GOT3 (cell line): ENCODE measurements at regions not wholly inside any gene's neighbourhood (a gene's known extent, or its start where the extent isn't known, plus 50 kb on each side); places are given as distances from the start of the nearest gene placed in this dataset.
"Not testable (repeated sequence)": the region's sequence is repeated elsewhere in the genome, so short reads cannot be mapped to it uniquely, and the experiment has no call there.

Source experiments
- DNase-seq: peaks from one replicate; lab custom pipeline; 2025; ENCODE audit warnings: mixed read lengths; lab: John Stamatoyannopoulos, UW

GRCh38 chr2:82501217-82501616, 1957.9 kb downstream of the SUCLG1 start:
- no peak for DNase-seq

- DNase-seq = no peak
These were observed 1960.2 kb downstream of the SUCLG1 start for GRCh38 chr2:82498777-82499443.

DNA sequence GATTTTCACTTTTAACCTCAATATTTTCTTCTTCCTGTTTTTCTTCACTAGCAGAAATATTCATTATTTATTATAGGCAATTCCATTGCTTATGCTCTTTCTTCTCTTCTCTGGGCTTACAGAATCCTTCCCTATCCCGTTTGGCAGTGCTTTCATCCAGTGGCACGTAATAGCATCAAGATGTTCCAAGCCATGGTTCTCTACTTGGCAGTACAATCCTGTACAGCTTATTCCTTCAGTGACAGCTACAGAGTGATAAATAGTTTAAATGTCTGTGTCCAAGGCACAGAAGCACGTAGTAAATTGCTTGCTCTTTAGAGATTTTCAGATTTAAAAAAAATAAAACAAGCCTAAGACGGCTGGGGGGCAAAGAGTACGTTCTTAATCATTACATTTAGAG, 1964.3 kb downstream of the SUCLG1 start:
- DNase-seq = no peak

- no peak for DNase-seq
These were observed 1967.5 kb downstream of the SUCLG1 start for GRCh38 chr2:82491591-82491990.

DNA sequence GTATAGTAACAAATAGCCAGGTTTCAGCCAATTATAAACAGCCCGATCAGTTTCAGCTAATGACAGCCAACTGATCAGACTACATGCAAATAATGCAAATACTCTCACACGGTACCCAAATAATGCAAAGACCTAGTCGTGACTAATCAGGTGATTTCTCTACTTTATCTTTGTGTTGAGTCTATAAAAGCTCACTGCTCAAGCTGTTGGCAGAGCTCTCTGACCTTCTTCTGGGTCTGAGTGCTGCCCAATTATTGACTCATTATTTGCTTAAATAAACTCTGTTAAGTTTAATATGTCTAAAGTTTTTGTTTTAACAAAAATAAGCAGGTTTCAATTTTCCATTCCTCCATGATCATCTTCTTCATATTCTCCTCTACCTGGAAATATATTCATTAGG, 1971.7 kb downstream of the SUCLG1 start:
- no peak for DNase-seq

DNA sequence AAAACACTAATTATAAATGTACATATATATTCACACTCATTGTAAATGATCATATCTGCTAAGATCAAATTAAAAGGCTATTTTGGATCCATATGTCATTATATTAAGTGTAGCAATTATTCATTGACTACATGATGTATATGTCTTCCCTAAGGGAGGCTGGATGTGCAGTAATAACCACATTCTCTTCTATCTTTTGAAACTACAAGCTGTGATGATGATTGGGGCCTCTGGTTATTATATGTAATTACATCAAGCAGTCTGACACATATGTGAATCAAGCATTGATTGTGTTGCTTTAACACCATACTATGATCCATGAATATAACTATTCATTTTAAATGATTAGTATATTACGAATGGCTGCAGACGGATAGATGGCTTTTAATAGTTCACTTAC, 1973.4 kb downstream of the SUCLG1 start:
- no peak for DNase-seq

DNA sequence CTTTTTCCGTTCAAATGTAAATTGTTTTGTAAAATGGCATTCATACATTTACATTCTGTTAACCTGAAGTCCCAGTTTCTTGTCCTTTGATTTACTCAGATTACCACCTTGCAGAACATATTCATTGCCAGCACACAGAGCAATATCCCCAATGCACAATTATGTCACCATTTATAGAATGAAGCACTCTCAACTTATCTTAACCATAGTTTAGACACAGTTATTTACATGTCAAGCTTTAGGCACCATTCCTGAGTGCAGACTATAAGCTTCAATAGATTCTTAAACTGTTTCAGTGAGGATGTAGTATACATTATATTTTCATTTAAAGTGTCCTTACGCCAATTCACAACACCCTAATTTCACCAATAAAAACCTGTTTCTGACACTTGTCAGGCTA, 1977.9 kb downstream of the SUCLG1 start:
- no peak for DNase-seq

- no peak for DNase-seq
These were observed 1980.4 kb downstream of the SUCLG1 start for GRCh38 chr2:82478641-82479040.

- no peak for DNase-seq
These were observed 1983.0 kb downstream of the SUCLG1 start for GRCh38 chr2:82476094-82476493.

DNA sequence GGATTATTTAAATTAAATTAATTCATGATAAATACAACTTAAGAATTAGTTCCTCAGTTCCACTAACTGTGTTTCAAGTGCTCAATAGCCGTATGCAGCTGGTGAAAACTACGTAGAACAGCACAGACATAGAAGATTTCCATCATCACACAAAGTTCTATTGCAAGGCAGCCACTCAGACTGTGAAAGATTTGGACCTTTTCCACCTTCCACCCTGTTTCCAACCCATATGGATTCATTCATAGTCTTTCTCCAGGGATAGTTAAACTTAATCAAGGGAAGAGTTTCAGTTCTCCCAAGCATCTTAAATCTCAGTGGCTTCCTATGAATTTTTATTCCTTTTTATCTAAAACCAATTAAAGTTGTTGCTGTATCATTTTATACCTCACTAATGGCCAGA, 2030.8 kb downstream of the SUCLG1 start:
- DNase-seq = no peak

DNA sequence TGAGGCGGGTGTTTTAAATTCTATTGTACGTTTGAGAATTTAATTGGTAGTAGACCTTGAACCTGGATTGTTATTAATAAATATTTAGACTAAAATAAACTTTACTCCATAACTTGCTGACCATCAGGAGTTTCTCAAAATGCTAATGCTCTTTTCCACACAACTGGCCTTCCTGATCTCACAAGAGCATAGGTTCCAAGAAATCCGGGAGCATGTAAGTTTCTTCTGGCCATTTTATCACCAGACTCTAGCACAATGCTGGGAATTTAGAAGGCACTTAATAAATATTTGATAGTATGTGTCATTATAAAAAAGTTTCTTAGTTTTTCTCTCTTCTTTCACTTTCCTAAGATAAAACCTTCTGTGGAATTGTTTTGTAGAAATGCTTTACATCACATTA, 2047.1 kb downstream of the SUCLG1 start:
- DNase-seq = no peak

GRCh38 chr2:82411071-82411470, 2048.0 kb downstream of the SUCLG1 start:
- no peak for DNase-seq

DNA sequence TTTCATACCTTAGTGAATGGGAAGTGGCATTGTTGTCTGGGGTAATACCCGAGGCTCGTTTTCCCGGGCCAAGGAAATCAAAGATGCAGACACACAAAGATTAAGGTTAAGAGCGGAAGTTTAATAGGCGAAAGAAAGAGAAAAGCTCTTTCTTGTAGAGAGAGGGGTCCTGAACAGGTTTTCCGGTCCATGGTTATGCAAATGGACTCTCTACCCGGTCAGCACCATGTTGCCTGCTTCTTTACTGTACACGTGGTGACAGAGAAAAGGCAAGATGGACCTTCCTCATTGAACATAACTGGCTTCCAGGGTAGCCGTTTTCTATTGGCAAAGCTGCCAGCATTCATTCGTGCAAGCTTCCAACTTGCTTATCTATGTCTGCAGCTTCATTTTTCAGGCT, 2063.5 kb downstream of the SUCLG1 start:
- DNase-seq = no peak

DNA sequence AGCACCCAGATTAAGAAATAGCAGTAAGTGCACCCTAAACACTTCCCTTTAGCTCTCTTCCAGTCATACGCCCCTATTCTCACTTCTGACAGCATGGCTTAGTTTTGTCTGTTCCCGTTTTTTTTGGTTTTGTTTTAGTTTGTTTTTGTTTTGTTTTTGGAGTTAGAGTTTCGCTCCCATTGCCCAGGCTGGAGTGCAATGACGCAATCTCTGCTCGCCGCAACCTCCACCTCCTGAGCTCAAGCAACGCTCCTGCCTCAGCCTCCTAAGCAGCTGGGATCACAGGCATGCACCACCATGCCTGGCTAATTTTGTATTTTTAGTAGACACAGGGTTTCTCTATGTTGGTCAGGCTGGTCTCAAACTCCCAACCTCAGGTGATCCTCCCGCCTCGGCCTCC, 2067.7 kb downstream of the SUCLG1 start:
- DNase-seq = no peak

- no peak for DNase-seq
These were observed 2051.1 kb upstream of the LRRTM1 start for GRCh38 chr2:82355622-82356021.

DNA sequence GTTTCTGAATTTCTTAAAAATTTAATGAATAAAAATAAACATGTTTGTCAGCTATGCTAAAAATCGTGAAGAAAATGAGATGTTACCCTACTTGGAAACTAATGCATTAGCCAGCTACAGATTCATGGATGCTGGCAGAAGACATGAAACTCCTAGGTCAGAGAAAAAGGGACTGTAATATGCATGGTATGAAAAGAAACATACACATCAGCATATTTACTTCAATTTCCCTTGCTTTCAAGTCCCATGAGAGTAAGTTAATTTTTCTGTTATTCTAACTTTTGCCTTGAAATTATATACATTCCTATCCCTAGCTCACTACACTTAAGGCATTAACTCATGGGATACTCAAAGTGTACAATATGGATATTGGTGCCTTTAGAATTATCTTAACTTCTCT, 2041.4 kb upstream of the LRRTM1 start:
- DNase-seq = no peak

DNA sequence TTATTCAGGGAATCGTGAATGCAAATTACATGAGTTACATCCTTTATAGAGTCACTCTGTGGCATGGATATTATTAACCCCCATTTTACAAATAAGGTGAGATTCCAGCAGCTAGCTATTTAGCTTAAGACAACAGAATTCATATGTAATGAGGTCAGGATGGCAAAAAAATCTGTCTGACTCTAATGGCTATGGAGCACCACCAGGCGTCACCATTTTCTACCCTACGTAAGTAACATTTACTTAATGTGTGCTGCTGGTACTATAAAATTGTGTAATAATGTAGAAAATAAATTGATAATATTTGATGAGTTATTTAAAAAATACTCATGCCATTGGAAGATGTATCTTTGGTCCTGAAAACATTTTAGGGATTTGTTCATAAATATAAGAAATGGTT, 2040.1 kb upstream of the LRRTM1 start:
- DNase-seq = no peak

DNA sequence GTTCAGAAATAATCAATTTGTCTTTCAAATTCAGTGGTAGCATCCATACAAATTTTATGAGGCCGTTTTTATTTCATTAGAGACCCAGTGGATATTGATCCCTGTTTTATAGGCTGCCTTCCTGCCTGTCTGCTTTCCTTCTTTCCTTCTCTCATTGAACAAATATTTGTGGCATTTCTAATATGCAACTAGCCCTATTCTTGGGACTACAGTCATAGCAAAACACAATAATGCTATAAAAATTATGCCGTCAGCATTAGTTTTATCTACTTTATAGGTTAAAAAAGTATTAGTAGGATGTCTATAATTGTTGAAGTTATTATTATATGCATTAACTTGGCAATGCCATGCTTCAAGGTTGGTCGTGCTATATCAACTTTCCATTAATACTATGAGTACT, 2037.8 kb upstream of the LRRTM1 start:
- DNase-seq = no peak

- no peak for DNase-seq
These were observed 2036.1 kb upstream of the LRRTM1 start for GRCh38 chr2:82340578-82341053.

DNA sequence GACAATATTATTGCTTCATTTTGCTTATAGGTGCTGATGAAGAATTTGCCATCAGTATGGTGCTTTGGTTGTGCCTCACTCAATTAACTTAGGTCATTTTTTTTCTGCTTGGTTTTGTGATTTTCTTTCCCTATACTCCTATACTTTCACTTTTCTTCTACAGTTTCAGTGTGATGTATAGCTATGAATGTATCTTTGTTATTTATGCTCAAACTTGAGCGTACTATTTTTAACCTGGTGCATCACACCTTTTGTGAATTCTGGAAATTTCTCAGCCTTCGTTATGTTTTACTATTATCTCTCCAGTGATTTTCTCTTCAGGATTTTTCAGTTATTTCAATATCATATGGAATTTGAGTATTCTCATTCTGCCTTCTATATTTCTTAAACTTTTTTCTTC, 2035.3 kb upstream of the LRRTM1 start:
- DNase-seq = no peak

DNA sequence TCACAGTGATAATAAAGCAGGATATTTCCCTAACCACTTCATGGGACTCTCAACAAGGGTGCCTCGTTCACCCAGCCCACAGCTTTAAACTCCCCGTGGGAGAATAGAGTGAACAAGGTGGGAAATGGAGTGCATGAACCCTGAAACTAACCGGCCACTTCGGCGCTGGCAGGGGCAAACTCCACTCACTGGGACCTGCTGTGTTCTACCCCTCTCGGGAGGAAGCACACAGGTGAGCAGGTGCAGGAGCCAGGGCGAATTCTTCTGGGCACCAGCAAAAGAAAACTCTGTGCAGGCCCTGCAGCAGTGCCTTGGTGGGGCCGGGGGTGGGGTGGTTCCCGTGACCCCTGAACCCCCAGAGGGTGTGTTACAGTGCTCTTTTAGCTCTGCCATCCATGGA, 2029.1 kb upstream of the LRRTM1 start:
- no peak for DNase-seq

GRCh38 chr2:82330155-82330554, 2025.6 kb upstream of the LRRTM1 start:
- no peak for DNase-seq

- not testable (repeated sequence) for DNase-seq
These were observed 2021.7 kb upstream of the LRRTM1 start for GRCh38 chr2:82326180-82326767.

DNA sequence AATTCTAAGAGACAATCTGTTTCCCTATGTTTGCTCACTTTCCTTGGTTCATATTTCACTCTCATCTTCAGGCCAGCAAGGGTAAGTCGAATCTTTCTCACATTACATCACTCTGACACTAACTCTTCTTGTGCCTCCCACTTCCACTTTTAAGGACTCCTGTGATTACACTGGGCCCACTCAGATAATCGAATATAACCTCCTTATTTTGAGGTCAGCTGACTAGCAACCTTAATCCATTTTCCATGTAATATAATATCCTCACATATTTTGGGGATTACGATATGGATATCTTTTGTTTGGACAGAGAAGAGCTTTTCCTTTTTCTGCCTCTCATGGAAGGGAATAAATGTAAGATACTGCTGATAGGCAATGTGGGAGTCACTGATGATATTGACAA, 2015.7 kb upstream of the LRRTM1 start:
- DNase-seq = no peak
